B cell (primary cell): ENCODE measurements at regions not wholly inside any gene's neighbourhood (a gene's known extent, or its start where the extent isn't known, plus 50 kb on each side); places are given as distances from the start of the nearest gene placed in this dataset.

ENCODE experiments used
- ATAC-seq: fragments of 200-7000 bp; cut with Tn5 transposase; one replicate; pipeline ENCODE4 v1.10.0; 2021; ENCODE audit warnings: low read depth, mild to moderate bottlenecking, moderate number of reproducible peaks, moderate library complexity
- CTCF ChIA-PET: fragments of 350-600 bp; sonication (Branson Sonifier 250); formaldehyde crosslinking; loops from one replicate; lab custom pipeline; 2021; ENCODE audit warnings: antibody characterized with exemption, inconsistent platforms; lab: Charles Lee
- POLR2A ChIA-PET: fragments of 350-600 bp; sonication (Branson Sonifier 250); formaldehyde crosslinking; loops from one replicate; lab custom pipeline; 2021; ENCODE audit warnings: antibody characterized with exemption; lab: Charles Lee
- DNase-seq: peaks from one replicate; pipeline ENCODE4 v3.0.0; 2013
- H2AFZ ChIP-seq: 2 replicates; pipeline ENCODE4 v1.6.1; 2012; ENCODE audit warnings: mild to moderate bottlenecking, low read depth, low read length; ENCODE audit not compliant: insufficient read depth, poor library complexity, severe bottlenecking
- H3K27ac ChIP-seq, 2 donors: 1 replicate in 1 of 2; 2 replicates in 1 of 2; pipeline ENCODE4 v1.5.1; 2012 to 2013; ENCODE audit warnings: low read length in 2 of 2, mild to moderate bottlenecking in 2 of 2, moderate library complexity in 1 of 2
- H3K27me3 ChIP-seq, 4 experiments: fragments of 200-600 bp in 1 of 4; sonication (generic) in 1 of 4; replicated peaks in 1 of 4; 1 replicate in 2 of 4; 2 replicates in 2 of 4; pipeline versions ENCODE4 v1.6.1 to v1.7.0; 2013 to 2016; ENCODE audit warnings: low read length in 3 of 4, mild to moderate bottlenecking in 2 of 4, mixed read lengths in 1 of 4, moderate library complexity in 1 of 4; ENCODE audit not compliant: insufficient read depth in 4 of 4, control insufficient read depth in 3 of 4; ENCODE audit errors: control extremely low read depth in 1 of 4
- H3K36me3 ChIP-seq, 2 experiments: replicated peaks in 1 of 2; 1 replicate in 1 of 2; 2 replicates in 1 of 2; pipeline versions ENCODE4 v1.6.1 to v1.7.1; 2013; ENCODE audit warnings: low read length in 1 of 2; ENCODE audit not compliant: insufficient read depth in 2 of 2, control insufficient read depth in 1 of 2; ENCODE audit errors: control extremely low read depth in 1 of 2, extremely low read depth in 1 of 2
- H3K4me1 ChIP-seq, 2 donors: fragments of 200-600 bp in 1 of 2; sonication (generic) in 1 of 2; 1 replicate in 1 of 2; 2 replicates in 1 of 2; pipeline versions ENCODE4 v1.5.1 to v1.6.1; 2013 to 2017; ENCODE audit warnings: low read length in 2 of 2; ENCODE audit not compliant: control insufficient read depth in 2 of 2, insufficient read depth in 2 of 2
- H3K4me2 ChIP-seq: replicated peaks from 2 replicates; pipeline ENCODE3; 2012; ENCODE audit warnings: mild to moderate bottlenecking, low read depth, low read length; ENCODE audit not compliant: poor library complexity, severe bottlenecking
- H3K4me3 ChIP-seq, 5 experiments: fragments of 200-600 bp in 1 of 5; sonication (generic) in 1 of 5; 1 replicate in 3 of 5; 2 replicates in 2 of 5; pipeline versions ENCODE4 v1.5.1 to v1.7.0; 2011 to 2016; ENCODE audit warnings: low read length in 4 of 5, mild to moderate bottlenecking in 4 of 5, low read depth in 2 of 5, control low read depth in 1 of 5, moderate library complexity in 1 of 5; ENCODE audit not compliant: insufficient read depth in 1 of 5; ENCODE audit errors: control extremely low read depth in 1 of 5, extremely low read depth in 1 of 5
- H3K79me2 ChIP-seq: fragments of 200-600 bp; sonication (generic); one replicate; pipeline ENCODE4 v1.6.0; 2016; ENCODE audit warnings: low read length; ENCODE audit not compliant: control insufficient read depth, insufficient read depth
- H3K9ac ChIP-seq: fragments of 200-600 bp; sonication (generic); 2 replicates; pipeline ENCODE4 v1.6.1; 2017; ENCODE audit warnings: mild to moderate bottlenecking, low read length, moderate library complexity
- H3K9me3 ChIP-seq, 3 donors: one replicate each; pipeline versions ENCODE4 v1.6.1 to v1.7.1; 2013; ENCODE audit warnings: low read length in 2 of 3; ENCODE audit not compliant: control insufficient read depth in 2 of 3, insufficient read depth in 1 of 3; ENCODE audit errors: control extremely low read depth in 1 of 3
- H4K20me1 ChIP-seq: 2 replicates; pipeline ENCODE4 v1.6.0; 2012; ENCODE audit warnings: mild to moderate bottlenecking, low read length; ENCODE audit not compliant: insufficient read depth, control insufficient read depth, poor library complexity, severe bottlenecking
- H3K27ac Mint-ChIP-seq: one replicate; pipeline ENCODE4 v1.8.0; 2021; ENCODE audit warnings: mixed read lengths
- H3K27me3 Mint-ChIP-seq: one replicate; pipeline ENCODE4 v1.8.0; 2021; ENCODE audit warnings: mixed read lengths
- H3K4me1 Mint-ChIP-seq: one replicate; pipeline ENCODE4 v1.8.0; 2021; ENCODE audit warnings: mixed read lengths
- H3K4me3 Mint-ChIP-seq: one replicate; pipeline ENCODE4 v1.8.0; 2021; ENCODE audit warnings: mixed read lengths
- H3K9me3 Mint-ChIP-seq: one replicate; pipeline ENCODE4 v1.8.0; 2022; ENCODE audit warnings: mixed read lengths; ENCODE audit not compliant: insufficient read depth
- CTCF ChIP-seq: fragments of 200-600 bp; IDR thresholded peaks from one replicate; pipeline ENCODE4 v1.8.0; 2022; ENCODE audit warnings: antibody characterized with exemption, mild to moderate bottlenecking
- EZH2 ChIP-seq: IDR thresholded peaks from 2 replicates; pipeline ENCODE4 v1.6.1; 2012; ENCODE audit warnings: borderline replicate concordance, low read depth, mild to moderate bottlenecking, moderate library complexity, low read length; ENCODE audit not compliant: insufficient read depth, poor library complexity, severe bottlenecking
- WGBS: methylation state at CpG from one replicate; pipeline ENCODE4 v1.1.5; 2013; ENCODE audit warnings: missing lambda C conversion rate; ENCODE audit not compliant: insufficient coverage; 5-methylcytosine and 5-hydroxymethylcytosine counted together
- intact Hi-C: fragments of 100-400 bp; cut with micrococcal nuclease; formaldehyde crosslinking; loops from one replicate; pipeline ENCODE4 v1.10.0; 2022

- Histone ChIP-seq H3K4me1 (peaks cover 7 to 8% of the 10 kb centered on the region in 2 donors), H2AFZ (no peak overlapping the region), H4K20me1 (peaks cover 80% of the 10 kb centered on the region), H3K79me2 (peaks cover 93% of the 10 kb centered on the region), H3K9me3 (no peaks in the 10 kb centered on the region), H3K27me3 (no peaks in the 10 kb centered on the region), H3K4me2 (no peak overlapping the region), H3K4me3 (no peak overlapping the region), H3K9ac (no peak overlapping the region), H3K36me3 (peaks cover 0 to 40% of the 10 kb centered on the region in 2 experiments), H3K27ac (peak overlapping the region in 1 of 2 donors; percentile 45)
- POLR2A ChIA-PET = no interaction called here
- H3K27me3 Mint-ChIP-seq = no peaks in the 10 kb centered on the region
- H3K27ac Mint-ChIP-seq = no peak overlapping the region
- ATAC-seq (no peak), DNase-seq (no peak)
- intact Hi-C loops = no loop called here
- TF ChIP-seq CTCF (no peak), EZH2 (no peak)
- 100% methylated on average over 1 of the region's 4 CpGs for WGBS
- H3K4me1 Mint-ChIP-seq = peaks cover 30% of the 10 kb centered on the region
- no peaks in the 10 kb centered on the region for H3K9me3 Mint-ChIP-seq
- no peak overlapping the region for H3K4me3 Mint-ChIP-seq
- CTCF ChIA-PET = no interaction called here
Measured at GRCh38 chr22:42208362-42208761, 62.1 kb downstream of the TCF20 start.

- H3K27me3 Mint-ChIP-seq = no peaks in the 10 kb centered on the region
- TF ChIP-seq EZH2 = no peak
- no peak for TF ChIP-seq CTCF
- Histone ChIP-seq H3K27ac (no peak overlapping the region), H4K20me1 (peaks cover 80% of the 10 kb centered on the region), H3K9ac (no peak overlapping the region), H3K4me1 (peaks cover 7 to 8% of the 10 kb centered on the region in 2 donors), H2AFZ (no peak overlapping the region), H3K4me2 (no peak overlapping the region), H3K36me3 (peaks cover 0 to 35% of the 10 kb centered on the region in 2 experiments), H3K79me2 (peaks cover 93% of the 10 kb centered on the region), H3K27me3 (no peaks in the 10 kb centered on the region), H3K9me3 (no peaks in the 10 kb centered on the region), H3K4me3 (no peak overlapping the region)
- H3K27ac Mint-ChIP-seq = no peak overlapping the region
- ChIA-PET CTCF (no interaction called here), POLR2A (no interaction called here)
- 90% methylated on average over 2 of the region's 4 CpGs for WGBS
- no peaks in the 10 kb centered on the region for H3K9me3 Mint-ChIP-seq
- peaks cover 32% of the 10 kb centered on the region for H3K4me1 Mint-ChIP-seq
- intact Hi-C loops = no loop called here
- no peak overlapping the region for H3K4me3 Mint-ChIP-seq
- DNase-seq = no peak
- ATAC-seq = peak; percentile 41
Measured at GRCh38 chr22:42207918-42208317, 62.5 kb downstream of the TCF20 start.
